NCI-H69 (cell line): ENCODE measurements at regions not wholly inside any gene's neighbourhood (a gene's known extent, or its start where the extent isn't known, plus 50 kb on each side); places are given as distances from the start of the nearest gene placed in this dataset.
"Not testable (repeated sequence)": the region's sequence is repeated elsewhere in the genome, so short reads cannot be mapped to it uniquely, and the experiment has no call there.

Experiments
- DNase-seq: peaks from one replicate; lab custom pipeline; 2025; lab: John Stamatoyannopoulos, UW

DNA sequence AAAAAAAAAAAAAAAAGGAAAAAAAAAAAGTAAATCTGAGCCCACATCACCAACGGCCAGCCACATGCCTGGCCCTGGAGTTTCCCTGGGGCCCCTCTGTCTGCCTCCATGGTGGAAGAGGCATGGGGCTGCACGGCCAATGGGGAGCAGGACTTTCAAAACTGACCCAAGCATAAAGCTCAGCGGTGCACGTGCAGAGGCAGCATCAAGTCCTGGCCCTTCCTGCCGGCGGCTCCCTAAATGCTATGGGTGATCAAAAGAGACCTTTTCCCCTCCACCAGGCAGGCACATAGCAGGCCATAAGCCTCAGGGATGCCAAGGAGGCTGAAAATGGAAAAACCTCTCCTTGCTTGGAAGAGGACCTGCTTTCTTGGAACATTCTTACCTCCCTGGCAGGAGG is 94.3 kb downstream of the OAT start:
- no peak for DNase-seq

- no peak for DNase-seq
Measured at GRCh38 chr10:124323806-124324205, 94.9 kb downstream of the OAT start.

GRCh38 chr10:124323111-124323725 is 95.5 kb downstream of the OAT start:
- DNase-seq, result no peak

DNA sequence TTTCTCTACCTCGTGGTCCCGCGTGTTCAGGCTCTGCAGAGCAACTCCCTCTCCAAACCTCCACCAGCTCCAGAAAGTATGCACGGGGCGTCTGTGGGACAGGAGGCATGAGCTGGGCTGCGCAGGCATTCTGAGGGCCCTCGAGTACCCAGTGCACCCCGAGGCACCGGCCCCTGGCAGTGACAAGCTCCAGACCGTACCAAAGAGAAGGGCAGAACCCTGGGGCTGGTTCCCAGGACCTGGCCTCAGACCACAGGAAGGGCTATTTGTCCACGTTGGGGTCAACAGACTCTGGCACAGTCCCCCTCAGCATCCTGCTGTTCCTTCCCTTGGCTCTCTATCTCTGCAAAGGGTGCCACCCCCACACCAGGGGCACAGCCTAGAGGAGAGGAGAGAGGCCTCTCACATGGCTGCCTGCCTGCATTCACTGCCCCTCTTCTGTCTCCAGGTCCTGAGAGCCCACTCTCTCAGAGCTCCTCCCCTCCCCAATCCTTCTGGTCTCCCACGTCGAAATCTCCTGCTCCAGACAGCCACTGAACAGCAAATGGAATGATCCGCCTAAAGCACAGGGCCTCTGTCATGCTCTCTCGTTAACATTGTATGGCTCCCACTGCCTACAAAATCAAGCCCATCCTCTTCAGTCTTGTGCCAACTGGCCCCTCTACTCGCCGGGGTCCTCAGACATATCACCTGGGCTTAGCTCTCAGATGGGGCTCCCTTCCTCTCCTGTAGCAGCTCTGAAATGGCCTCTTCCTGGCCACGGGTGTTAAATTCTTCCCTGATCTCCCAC is 96.3 kb downstream of the OAT start:
- no peak for DNase-seq

GRCh38 chr10:124321433-124322089 is 97.2 kb downstream of the OAT start:
- no peak for DNase-seq

DNA sequence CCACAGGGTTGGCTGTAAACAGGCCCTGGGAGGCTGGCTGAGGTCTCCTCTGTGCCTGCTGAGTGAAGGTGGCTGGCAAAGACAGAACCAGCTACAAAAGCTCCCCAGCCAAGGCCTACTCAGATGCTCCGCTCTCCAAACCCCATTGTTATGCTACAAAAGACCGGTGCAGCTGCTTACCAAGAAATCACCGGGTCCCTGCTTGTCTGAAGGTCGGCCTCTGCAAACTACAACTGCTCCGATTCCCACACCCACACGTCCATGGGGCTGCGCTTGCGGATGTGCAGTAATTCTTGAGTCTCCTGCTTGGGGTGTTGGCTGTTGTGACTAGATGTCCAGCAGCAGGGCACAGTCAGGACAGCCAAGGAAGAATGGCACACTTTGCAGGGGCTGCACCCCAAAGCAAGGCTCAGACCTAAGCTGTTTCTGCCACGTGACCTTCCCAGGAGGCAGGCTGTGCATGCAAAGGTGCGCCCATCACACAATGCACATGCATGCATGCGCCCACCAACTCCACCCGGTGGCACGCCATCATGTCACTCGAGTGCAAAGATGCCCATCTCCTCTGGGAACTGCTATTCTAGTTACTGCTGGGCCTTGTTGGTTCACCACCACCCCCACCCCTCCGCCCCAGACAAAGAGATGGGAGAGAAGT is 97.8 kb downstream of the OAT start:
- no peak for DNase-seq

DNA sequence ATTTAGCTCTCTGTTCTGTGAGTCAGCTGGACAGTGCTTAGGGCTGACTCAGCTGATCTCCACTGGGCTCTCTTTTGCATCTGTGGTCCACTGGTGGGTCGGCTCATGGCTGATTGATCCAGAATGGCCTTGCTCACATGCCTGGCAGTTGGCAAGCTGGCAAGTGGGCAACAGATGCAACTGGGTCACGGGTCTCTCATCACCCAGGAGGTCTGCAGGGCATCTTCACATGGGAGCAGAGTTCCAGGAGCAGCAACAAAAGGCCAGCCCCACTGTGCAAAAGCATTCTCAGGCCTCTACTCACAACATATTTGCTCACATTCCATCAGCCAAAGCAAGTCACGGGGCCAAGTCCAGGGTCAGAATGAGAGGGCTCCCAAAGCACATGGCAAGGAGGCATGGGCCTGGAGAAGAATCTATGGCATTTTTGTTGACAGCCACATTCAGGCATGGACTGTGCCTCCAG is 98.8 kb downstream of the OAT start:
- no peak for DNase-seq

GRCh38 chr10:124319520-124319919 is 99.2 kb downstream of the OAT start:
- not testable (repeated sequence) for DNase-seq

DNA sequence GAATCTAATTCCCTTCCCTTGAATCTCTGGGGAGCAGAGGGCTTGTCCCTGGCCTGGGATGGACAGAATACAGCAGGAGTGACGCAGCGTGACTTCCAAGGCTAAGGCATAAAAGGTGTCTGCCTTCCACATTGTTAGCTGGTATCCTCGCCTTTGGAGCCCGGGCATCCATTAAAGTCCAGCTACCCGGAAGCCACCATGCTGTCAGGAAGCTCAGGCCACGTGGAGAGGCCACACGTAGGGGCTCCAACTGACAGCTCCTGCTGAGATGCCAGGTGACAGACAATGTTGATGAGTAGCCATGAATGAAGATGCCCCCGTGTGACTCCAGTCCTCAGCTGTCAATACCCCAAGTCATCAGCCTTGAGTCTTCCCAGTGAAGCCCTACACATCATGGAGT is 99.9 kb downstream of the OAT start:
- no peak for DNase-seq

GRCh38 chr10:124318076-124318475 is 100.6 kb downstream of the OAT start:
- DNase-seq, result no peak

GRCh38 chr10:124316326-124316725 is 102.4 kb downstream of the OAT start:
- no peak for DNase-seq

- DNase-seq, result no peak
Measured at GRCh38 chr10:124315591-124316270, 103.0 kb downstream of the OAT start.

DNA sequence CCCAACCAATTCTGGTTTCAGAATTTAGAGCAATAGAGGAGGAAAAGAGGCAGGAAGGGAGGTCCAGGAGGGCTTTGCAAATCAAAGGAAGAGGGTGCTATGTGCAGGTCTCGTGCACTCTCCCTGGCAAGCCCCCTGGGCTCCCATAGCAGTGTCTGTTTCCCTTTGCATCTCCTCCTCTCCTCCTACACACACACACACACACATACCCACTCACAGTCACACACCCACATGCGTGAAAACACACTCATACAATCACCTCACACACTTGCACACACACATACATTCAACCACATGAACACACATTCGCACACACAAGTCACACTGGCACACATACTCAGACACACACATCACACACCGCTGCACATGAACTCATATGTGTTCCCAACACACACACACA is 105.3 kb downstream of the OAT start:
- no peak for DNase-seq

- DNase-seq, result no peak
Measured at GRCh38 chr10:124308811-124309210, 109.9 kb downstream of the OAT start.

- DNase-seq, result no peak
Measured at GRCh38 chr10:124308056-124308645, 110.6 kb downstream of the OAT start.

DNA sequence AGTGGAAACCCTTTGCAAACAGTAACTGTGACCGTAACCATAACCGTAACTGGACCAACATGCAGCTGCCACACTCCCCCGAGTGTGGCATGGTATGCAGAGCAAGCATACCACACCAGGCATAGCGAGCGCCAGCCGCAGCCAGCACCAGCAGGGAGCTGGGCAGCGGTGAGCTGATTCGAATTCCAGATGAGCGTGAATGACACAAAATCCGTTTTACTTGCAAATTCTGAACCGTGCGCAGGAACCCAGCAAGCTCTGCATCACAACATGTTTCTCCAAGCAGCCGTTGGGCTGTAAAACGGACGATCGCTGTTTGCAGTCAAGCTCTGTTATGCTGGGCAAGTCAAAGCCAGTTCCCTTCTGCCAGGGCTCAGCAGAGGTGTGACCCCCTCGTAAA is 111.1 kb downstream of the OAT start:
- DNase-seq, result no peak

DNA sequence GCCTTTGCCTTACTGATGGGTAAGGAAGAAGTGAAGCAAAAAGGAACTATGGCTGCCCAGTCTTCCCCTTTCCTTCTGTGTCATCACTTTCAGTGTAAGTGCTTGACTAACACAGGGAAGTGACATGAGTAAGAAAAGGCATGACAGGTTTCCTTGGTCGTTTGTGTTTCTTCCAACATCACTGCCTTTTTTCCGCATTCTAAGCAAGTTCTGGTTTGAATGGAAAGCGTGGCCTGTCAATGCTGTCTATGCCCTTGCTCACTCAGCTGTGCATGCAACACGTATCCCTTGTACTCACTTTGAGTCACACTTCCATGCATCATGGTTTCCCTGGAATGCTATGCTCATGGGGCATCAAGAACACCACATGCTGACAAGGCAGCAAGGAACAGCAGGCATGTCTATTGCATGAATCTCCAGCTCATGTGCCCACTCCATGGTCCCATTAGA is 111.8 kb downstream of the OAT start:
- DNase-seq, result no peak

- no peak for DNase-seq
Measured at GRCh38 chr10:124306520-124306919, 112.2 kb downstream of the OAT start.

GRCh38 chr10:124305984-124306383 is 112.7 kb downstream of the OAT start:
- no peak for DNase-seq

DNA sequence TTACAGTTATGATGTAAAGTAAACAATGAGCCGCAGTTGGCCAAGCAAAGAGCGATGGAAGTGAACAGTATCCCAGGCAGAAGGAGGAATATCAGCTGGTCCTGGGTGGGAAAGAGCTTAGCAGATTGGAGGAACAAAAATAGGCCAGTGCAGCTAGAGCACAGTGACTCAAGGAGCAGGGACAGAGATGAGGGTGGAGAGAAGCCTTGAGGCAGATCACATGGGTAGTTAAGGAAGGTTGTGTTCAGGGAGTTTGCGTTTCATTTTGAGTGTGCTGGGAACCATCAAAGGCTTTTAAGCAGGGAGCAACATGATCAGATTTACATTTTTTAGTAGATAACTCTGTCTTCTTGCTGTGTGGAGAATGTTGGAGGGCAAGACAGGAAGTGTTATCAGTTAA is 113.6 kb downstream of the OAT start:
- no peak for DNase-seq

- DNase-seq, result no peak
Measured at GRCh38 chr10:124303662-124304418, 114.9 kb downstream of the OAT start.
